Raji (cell line): ENCODE measurements at regions not wholly inside any gene's neighbourhood (a gene's known extent, or its start where the extent isn't known, plus 50 kb on each side); places are given as distances from the start of the nearest gene placed in this dataset.
A peak's percentile ranks its signal among the peaks of the same experiment; 100 is the strongest.

Experiments
- POLR2A ChIP-seq: IDR thresholded peaks from 2 replicates; pipeline ENCODE4 v1.6.1; 2011; ENCODE audit warnings: low read depth, low read length, control low read depth; ENCODE audit not compliant: insufficient read depth

- peak; percentile 89 for TF ChIP-seq POLR2A
Measured at GRCh38 chr9:6703898-6704639, 53.7 kb upstream of the KDM4C start.

- no peak for TF ChIP-seq POLR2A
Measured at GRCh38 chr9:6702707-6703106, 55.1 kb upstream of the KDM4C start.

- TF ChIP-seq POLR2A, result no peak
Measured at GRCh38 chr9:6696178-6696577, 50.6 kb upstream of the GLDC start.

GRCh38 chr9:6695121-6695814, 49.7 kb upstream of the GLDC start:
- no peak for TF ChIP-seq POLR2A
